ENCODE measurements at regions not wholly inside any gene's neighbourhood (a gene's known extent, or its start where the extent isn't known, plus 50 kb on each side); places are given as distances from the start of the nearest gene placed in this dataset.

- Histone ChIP-seq H3K4me3 (no peak overlapping the region), H3K27ac (no peak overlapping the region)
- TF ChIP-seq, protein P1, sequence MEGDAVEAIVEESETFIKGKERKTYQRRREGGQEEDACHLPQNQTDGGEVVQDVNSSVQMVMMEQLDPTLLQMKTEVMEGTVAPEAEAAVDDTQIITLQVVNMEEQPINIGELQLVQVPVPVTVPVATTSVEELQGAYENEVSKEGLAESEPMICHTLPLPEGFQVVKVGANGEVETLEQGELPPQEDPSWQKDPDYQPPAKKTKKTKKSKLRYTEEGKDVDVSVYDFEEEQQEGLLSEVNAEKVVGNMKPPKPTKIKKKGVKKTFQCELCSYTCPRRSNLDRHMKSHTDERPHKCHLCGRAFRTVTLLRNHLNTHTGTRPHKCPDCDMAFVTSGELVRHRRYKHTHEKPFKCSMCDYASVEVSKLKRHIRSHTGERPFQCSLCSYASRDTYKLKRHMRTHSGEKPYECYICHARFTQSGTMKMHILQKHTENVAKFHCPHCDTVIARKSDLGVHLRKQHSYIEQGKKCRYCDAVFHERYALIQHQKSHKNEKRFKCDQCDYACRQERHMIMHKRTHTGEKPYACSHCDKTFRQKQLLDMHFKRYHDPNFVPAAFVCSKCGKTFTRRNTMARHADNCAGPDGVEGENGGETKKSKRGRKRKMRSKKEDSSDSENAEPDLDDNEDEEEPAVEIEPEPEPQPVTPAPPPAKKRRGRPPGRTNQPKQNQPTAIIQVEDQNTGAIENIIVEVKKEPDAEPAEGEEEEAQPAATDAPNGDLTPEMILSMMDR (IDR thresholded peaks at IDR 0.05): no peak
- DNase-seq (ENCODE audit: low spot score): no peak
Measured at GRCh38 chr4:134958862-134959261, 757.3 kb upstream of the PABPC4L start.

GRCh38 chr4:134955059-134955458, 753.5 kb upstream of the PABPC4L start:
- no peak for DNase-seq (ENCODE audit: low spot score)
- Histone ChIP-seq H3K27ac (no peak overlapping the region), H3K4me3 (no peak overlapping the region)
- TF ChIP-seq, protein P1 (IDR thresholded peaks at IDR 0.05): no peak

DNA sequence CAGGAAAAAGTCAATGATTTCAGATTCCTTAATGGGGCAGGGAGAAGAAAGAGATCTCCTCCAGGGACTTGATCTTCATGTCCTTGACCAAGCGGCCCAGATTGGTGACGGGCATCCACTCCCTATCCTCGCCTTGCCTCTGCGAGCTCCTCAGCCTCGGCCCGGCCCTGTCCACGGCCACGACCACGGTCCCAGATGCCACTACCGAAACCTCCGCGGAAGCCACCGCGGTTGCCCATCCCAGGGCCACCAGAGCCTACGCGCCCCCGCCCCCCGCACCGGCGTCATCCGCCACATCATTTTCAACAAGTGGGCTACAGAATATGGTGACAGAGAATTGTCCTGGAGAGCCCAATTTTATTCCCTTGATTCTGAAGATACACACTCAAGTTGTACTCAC, 751.2 kb upstream of the PABPC4L start:
- Histone ChIP-seq H3K4me3 (no peak overlapping the region), H3K27ac (no peak overlapping the region)
- TF ChIP-seq, protein P1 (IDR thresholded peaks at IDR 0.05): no peak
- DNase-seq (ENCODE audit: low spot score): no peak

- DNase-seq (ENCODE audit: low spot score): no peak
- TF ChIP-seq, protein P1 (IDR thresholded peaks at IDR 0.05): no peak
- H3K4me3 ChIP-seq: no peak overlapping the region
Measured at GRCh38 chr4:134952305-134952704, 750.7 kb upstream of the PABPC4L start.

GRCh38 chr4:134948110-134948642, 746.6 kb upstream of the PABPC4L start:
- no peak for DNase-seq (ENCODE audit: low spot score)

More at GRCh38 chr4:134952305-134952704, 750.7 kb upstream of the PABPC4L start:
- no peak overlapping the region for H3K27ac ChIP-seq

GRCh38 chr4:134944115-134944514, 742.5 kb upstream of the PABPC4L start:
- Histone ChIP-seq H3K4me3 (no peak overlapping the region), H3K27ac (no peak overlapping the region)
- no peak for DNase-seq (ENCODE audit: low spot score)
- TF ChIP-seq, protein P1 (IDR thresholded peaks at IDR 0.05): no peak

More at GRCh38 chr4:134948110-134948642, 746.6 kb upstream of the PABPC4L start:
- Histone ChIP-seq H3K4me3 (no peak overlapping the region), H3K27ac (no peak overlapping the region)
- TF ChIP-seq, protein P1 (IDR thresholded peaks at IDR 0.05): no peak

- TF ChIP-seq, protein P1 (IDR thresholded peaks at IDR 0.05): no peak
Measured at GRCh38 chr4:134936014-134936413, 734.4 kb upstream of the PABPC4L start.

More at GRCh38 chr4:134936014-134936413, 734.4 kb upstream of the PABPC4L start:
- Histone ChIP-seq H3K27ac (no peak overlapping the region), H3K4me3 (no peak overlapping the region)
- DNase-seq (ENCODE audit: low spot score): no peak

Data from coronary artery (tissue), 2 donors.